AG09309 (cell line): ENCODE measurements at regions not wholly inside any gene's neighbourhood (a gene's known extent, or its start where the extent isn't known, plus 50 kb on each side); places are given as distances from the start of the nearest gene placed in this dataset.

ENCODE experiments used
- DNase-seq: peaks from one replicate; pipeline ENCODE4 v3.0.0-alpha.2; 2010; ENCODE audit warnings: low read depth
- H3K4me3 ChIP-seq: 2 replicates; pipeline ENCODE4 v1.5.1; 2011; ENCODE audit warnings: mild to moderate bottlenecking, low read depth, low read length, moderate library complexity; ENCODE audit not compliant: control insufficient read depth
- CTCF ChIP-seq: IDR thresholded peaks from 2 replicates; pipeline ENCODE4 v1.5.1; 2011; ENCODE audit warnings: mild to moderate bottlenecking, low read depth, low read length, inconsistent platforms; ENCODE audit not compliant: insufficient read depth, control insufficient read depth; ENCODE audit errors: missing control alignments

- no peak overlapping the region for H3K4me3 ChIP-seq
- TF ChIP-seq CTCF = no peak
- no peak for DNase-seq
These were observed 360.1 kb upstream of the RND3 start for GRCh38 chr2:150847578-150847977.

GRCh38 chr2:150846691-150847090, 359.2 kb upstream of the RND3 start:
- no peak for DNase-seq
- no peak for TF ChIP-seq CTCF

GRCh38 chr2:150832686-150833085, 345.2 kb upstream of the RND3 start:
- TF ChIP-seq CTCF = no peak
- no peak overlapping the region for H3K4me3 ChIP-seq
- DNase-seq = no peak

More at GRCh38 chr2:150846691-150847090, 359.2 kb upstream of the RND3 start:
- H3K4me3 ChIP-seq = no peak overlapping the region

- no peak for TF ChIP-seq CTCF
- no peak overlapping the region for H3K4me3 ChIP-seq
- no peak for DNase-seq
These were observed 336.7 kb upstream of the RND3 start for GRCh38 chr2:150824118-150824517.

GRCh38 chr2:150817422-150817821, 330.0 kb upstream of the RND3 start:
- H3K4me3 ChIP-seq = no peak overlapping the region
- DNase-seq = no peak
- TF ChIP-seq CTCF = no peak

- no peak for TF ChIP-seq CTCF
- H3K4me3 ChIP-seq = no peak overlapping the region
- no peak for DNase-seq
These were observed 325.3 kb upstream of the RND3 start for GRCh38 chr2:150812664-150813367.

GRCh38 chr2:150812066-150812465, 324.6 kb upstream of the RND3 start:
- no peak for TF ChIP-seq CTCF
- no peak overlapping the region for H3K4me3 ChIP-seq
- no peak for DNase-seq
